IgD-negative memory B cell (primary cell): ENCODE measurements at regions not wholly inside any gene's neighbourhood (a gene's known extent, or its start where the extent isn't known, plus 50 kb on each side); places are given as distances from the start of the nearest gene placed in this dataset.

Experiments
- H3K27ac Mint-ChIP-seq, 3 donors: one replicate each; pipeline ENCODE4 v1.8.0; 2020 to 2022; ENCODE audit warnings: mild to moderate bottlenecking in 3 of 3, mixed read lengths in 3 of 3, moderate library complexity in 1 of 3
- H3K27me3 Mint-ChIP-seq: one replicate; pipeline ENCODE4 v1.8.0; 2021; ENCODE audit warnings: mixed read lengths
- H3K36me3 Mint-ChIP-seq: one replicate; pipeline ENCODE4 v1.8.0; 2020; ENCODE audit warnings: mild to moderate bottlenecking, mixed read lengths
- H3K4me1 Mint-ChIP-seq, 3 donors: one replicate each; pipeline ENCODE4 v1.8.0; 2020 to 2022; ENCODE audit warnings: mixed read lengths in 3 of 3, mild to moderate bottlenecking in 1 of 3
- H3K4me3 Mint-ChIP-seq, 4 donors: one replicate each; pipeline ENCODE4 v1.8.0; 2020 to 2022; ENCODE audit warnings: mild to moderate bottlenecking in 4 of 4, mixed read lengths in 4 of 4, moderate library complexity in 3 of 4
- H3K9me3 Mint-ChIP-seq, 3 donors: one replicate each; pipeline ENCODE4 v1.8.0; 2020 to 2021; ENCODE audit warnings: mixed read lengths in 3 of 3, mild to moderate bottlenecking in 1 of 3

GRCh38 chr14:65258391-65258790, 154.1 kb upstream of the FUT8 start:
- Mint-ChIP-seq H3K4me3 (no peak overlapping the region), H3K27ac (peak overlapping the region in 1 of 3 donors; percentile 76), H3K9me3 (no peaks in the 10 kb centered on the region), H3K36me3 (peaks cover 12% of the 10 kb centered on the region), H3K4me1 (peaks cover 14 to 35% (median 17%) of the 10 kb centered on the region in 3 donors), H3K27me3 (no peaks in the 10 kb centered on the region)

- no peaks in the 10 kb centered on the region for H3K9me3 Mint-ChIP-seq
- peaks cover 14 to 34% (median 16%) of the 10 kb centered on the region in 3 donors for H3K4me1 Mint-ChIP-seq
- H3K27me3 Mint-ChIP-seq, result no peaks in the 10 kb centered on the region
- H3K27ac Mint-ChIP-seq, result peak overlapping the region in 2 of 3 donors; percentile 27 to 76
- peaks cover 12% of the 10 kb centered on the region for H3K36me3 Mint-ChIP-seq
- no peak overlapping the region for H3K4me3 Mint-ChIP-seq
Measured at GRCh38 chr14:65259000-65259399, 153.5 kb upstream of the FUT8 start.

- H3K36me3 Mint-ChIP-seq, result peaks cover 12% of the 10 kb centered on the region
Measured at GRCh38 chr14:65260786-65261185, 151.7 kb upstream of the FUT8 start.

GRCh38 chr14:65261425-65261920, 151.1 kb upstream of the FUT8 start:
- Mint-ChIP-seq H3K9me3 (no peaks in the 10 kb centered on the region), H3K27me3 (no peaks in the 10 kb centered on the region), H3K4me3 (no peak overlapping the region), H3K36me3 (peaks cover 12% of the 10 kb centered on the region), H3K27ac (no peak overlapping the region), H3K4me1 (peaks cover 12 to 24% (median 16%) of the 10 kb centered on the region in 3 donors)

More at GRCh38 chr14:65260786-65261185, 151.7 kb upstream of the FUT8 start:
- Mint-ChIP-seq H3K4me1 (peaks cover 14 to 30% (median 16%) of the 10 kb centered on the region in 3 donors), H3K27me3 (no peaks in the 10 kb centered on the region), H3K27ac (peak overlapping the region in 2 of 3 donors; percentile 13 to 39), H3K4me3 (peak overlapping the region in 1 of 4 donors; percentile 70), H3K9me3 (no peaks in the 10 kb centered on the region)

- no peak overlapping the region for H3K27ac Mint-ChIP-seq
- peaks cover 11 to 24% (median 16%) of the 10 kb centered on the region in 3 donors for H3K4me1 Mint-ChIP-seq
- H3K4me3 Mint-ChIP-seq, result no peak overlapping the region
- no peaks in the 10 kb centered on the region for H3K27me3 Mint-ChIP-seq
- peaks cover 12% of the 10 kb centered on the region for H3K36me3 Mint-ChIP-seq
- H3K9me3 Mint-ChIP-seq, result no peaks in the 10 kb centered on the region
Measured at GRCh38 chr14:65261946-65262345, 150.6 kb upstream of the FUT8 start.

GRCh38 chr14:65263177-65263788, 149.2 kb upstream of the FUT8 start:
- Mint-ChIP-seq H3K4me1 (peaks cover 11 to 23% (median 18%) of the 10 kb centered on the region in 3 donors), H3K9me3 (no peaks in the 10 kb centered on the region), H3K36me3 (peaks cover 15% of the 10 kb centered on the region), H3K4me3 (no peak overlapping the region), H3K27ac (peak overlapping the region in 1 of 3 donors; percentile 43), H3K27me3 (no peaks in the 10 kb centered on the region)

GRCh38 chr14:65267856-65268255, 144.7 kb upstream of the FUT8 start:
- Mint-ChIP-seq H3K36me3 (peaks cover 8% of the 10 kb centered on the region), H3K27me3 (no peaks in the 10 kb centered on the region), H3K27ac (peak overlapping the region in 1 of 3 donors; percentile 57), H3K9me3 (no peaks in the 10 kb centered on the region), H3K4me3 (no peak overlapping the region), H3K4me1 (peaks cover 25 to 32% (median 26%) of the 10 kb centered on the region in 3 donors)

- Mint-ChIP-seq H3K27me3 (no peaks in the 10 kb centered on the region), H3K4me1 (peaks cover 26 to 32% (median 28%) of the 10 kb centered on the region in 3 donors), H3K4me3 (no peak overlapping the region), H3K27ac (no peak overlapping the region), H3K36me3 (peaks cover 6% of the 10 kb centered on the region), H3K9me3 (no peaks in the 10 kb centered on the region)
Measured at GRCh38 chr14:65268594-65268993, 143.9 kb upstream of the FUT8 start.

- no peaks in the 10 kb centered on the region for H3K9me3 Mint-ChIP-seq
- H3K36me3 Mint-ChIP-seq, result peaks cover 7% of the 10 kb centered on the region
- H3K27ac Mint-ChIP-seq, result peak overlapping the region in 1 of 3 donors; percentile 89
- H3K4me1 Mint-ChIP-seq, result peaks cover 31 to 35% (median 31%) of the 10 kb centered on the region in 3 donors
- no peaks in the 10 kb centered on the region for H3K27me3 Mint-ChIP-seq
- H3K4me3 Mint-ChIP-seq, result no peak overlapping the region
Measured at GRCh38 chr14:65269732-65270131, 142.8 kb upstream of the FUT8 start.

GRCh38 chr14:65277027-65277426, 135.5 kb upstream of the FUT8 start:
- Mint-ChIP-seq H3K36me3 (peaks cover 8% of the 10 kb centered on the region), H3K27ac (no peak overlapping the region), H3K4me1 (peaks cover 12 to 27% (median 16%) of the 10 kb centered on the region in 3 donors), H3K27me3 (no peaks in the 10 kb centered on the region), H3K4me3 (no peak overlapping the region), H3K9me3 (no peaks in the 10 kb centered on the region)

- Mint-ChIP-seq H3K36me3 (peaks cover 8% of the 10 kb centered on the region), H3K9me3 (no peaks in the 10 kb centered on the region), H3K4me3 (no peak overlapping the region), H3K27ac (no peak overlapping the region), H3K27me3 (no peaks in the 10 kb centered on the region), H3K4me1 (peaks cover 16 to 34% (median 23%) of the 10 kb centered on the region in 3 donors)
Measured at GRCh38 chr14:65277580-65278270, 134.8 kb upstream of the FUT8 start.

- Mint-ChIP-seq H3K4me3 (no peak overlapping the region), H3K27ac (no peak overlapping the region), H3K27me3 (no peaks in the 10 kb centered on the region), H3K36me3 (peaks cover 8% of the 10 kb centered on the region), H3K4me1 (peaks cover 24 to 43% (median 30%) of the 10 kb centered on the region in 3 donors), H3K9me3 (no peaks in the 10 kb centered on the region)
Measured at GRCh38 chr14:65278589-65278988, 133.9 kb upstream of the FUT8 start.

- Mint-ChIP-seq H3K4me1 (peaks cover 26 to 44% (median 33%) of the 10 kb centered on the region in 3 donors), H3K9me3 (no peaks in the 10 kb centered on the region), H3K36me3 (peaks cover 7% of the 10 kb centered on the region), H3K27me3 (peaks cover 3% of the 10 kb centered on the region), H3K27ac (peak overlapping the region in 1 of 3 donors; percentile 67), H3K4me3 (no peak overlapping the region)
Measured at GRCh38 chr14:65279510-65279909, 133.0 kb upstream of the FUT8 start.

GRCh38 chr14:65279958-65280357, 132.6 kb upstream of the FUT8 start:
- peaks cover 7% of the 10 kb centered on the region for H3K36me3 Mint-ChIP-seq
- peak overlapping the region in 1 of 3 donors; percentile 67 for H3K27ac Mint-ChIP-seq
- H3K4me1 Mint-ChIP-seq, result peaks cover 28 to 46% (median 33%) of the 10 kb centered on the region in 3 donors
- H3K27me3 Mint-ChIP-seq, result peaks cover 3% of the 10 kb centered on the region
- no peak overlapping the region for H3K4me3 Mint-ChIP-seq
- no peaks in the 10 kb centered on the region for H3K9me3 Mint-ChIP-seq

- Mint-ChIP-seq H3K36me3 (peaks cover 7% of the 10 kb centered on the region), H3K4me3 (peak overlapping the region in 1 of 4 donors; percentile 9), H3K27ac (peak overlapping the region in 1 of 3 donors; percentile 60), H3K9me3 (no peaks in the 10 kb centered on the region), H3K27me3 (peaks cover 3% of the 10 kb centered on the region), H3K4me1 (peaks cover 28 to 44% (median 28%) of the 10 kb centered on the region in 3 donors)
Measured at GRCh38 chr14:65280653-65281052, 131.9 kb upstream of the FUT8 start.
